ENCODE measurements at regions not wholly inside any gene's neighbourhood (a gene's known extent, or its start where the extent isn't known, plus 50 kb on each side); places are given as distances from the start of the nearest gene placed in this dataset.

DNA sequence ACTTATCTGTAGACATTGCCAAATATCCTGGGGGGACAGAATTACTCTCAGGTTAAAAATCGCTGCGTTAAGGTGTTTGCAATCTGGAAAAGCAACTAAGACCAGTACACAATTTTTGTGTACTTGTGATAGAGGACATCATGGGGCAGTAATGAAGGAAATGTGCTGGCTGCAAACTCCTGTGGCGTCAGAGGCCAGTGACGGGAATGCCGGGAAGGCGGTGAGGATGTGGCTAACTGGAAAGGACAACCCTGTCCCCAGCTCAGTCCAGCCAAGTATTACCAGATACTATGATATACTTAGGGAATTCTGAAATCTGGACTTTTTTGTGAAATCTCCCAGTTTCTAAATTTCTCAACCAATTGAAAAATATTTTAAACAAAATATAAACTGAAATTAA, 103.1 kb upstream of the NANOS1 start:
- TF ChIP-seq, protein P1, sequence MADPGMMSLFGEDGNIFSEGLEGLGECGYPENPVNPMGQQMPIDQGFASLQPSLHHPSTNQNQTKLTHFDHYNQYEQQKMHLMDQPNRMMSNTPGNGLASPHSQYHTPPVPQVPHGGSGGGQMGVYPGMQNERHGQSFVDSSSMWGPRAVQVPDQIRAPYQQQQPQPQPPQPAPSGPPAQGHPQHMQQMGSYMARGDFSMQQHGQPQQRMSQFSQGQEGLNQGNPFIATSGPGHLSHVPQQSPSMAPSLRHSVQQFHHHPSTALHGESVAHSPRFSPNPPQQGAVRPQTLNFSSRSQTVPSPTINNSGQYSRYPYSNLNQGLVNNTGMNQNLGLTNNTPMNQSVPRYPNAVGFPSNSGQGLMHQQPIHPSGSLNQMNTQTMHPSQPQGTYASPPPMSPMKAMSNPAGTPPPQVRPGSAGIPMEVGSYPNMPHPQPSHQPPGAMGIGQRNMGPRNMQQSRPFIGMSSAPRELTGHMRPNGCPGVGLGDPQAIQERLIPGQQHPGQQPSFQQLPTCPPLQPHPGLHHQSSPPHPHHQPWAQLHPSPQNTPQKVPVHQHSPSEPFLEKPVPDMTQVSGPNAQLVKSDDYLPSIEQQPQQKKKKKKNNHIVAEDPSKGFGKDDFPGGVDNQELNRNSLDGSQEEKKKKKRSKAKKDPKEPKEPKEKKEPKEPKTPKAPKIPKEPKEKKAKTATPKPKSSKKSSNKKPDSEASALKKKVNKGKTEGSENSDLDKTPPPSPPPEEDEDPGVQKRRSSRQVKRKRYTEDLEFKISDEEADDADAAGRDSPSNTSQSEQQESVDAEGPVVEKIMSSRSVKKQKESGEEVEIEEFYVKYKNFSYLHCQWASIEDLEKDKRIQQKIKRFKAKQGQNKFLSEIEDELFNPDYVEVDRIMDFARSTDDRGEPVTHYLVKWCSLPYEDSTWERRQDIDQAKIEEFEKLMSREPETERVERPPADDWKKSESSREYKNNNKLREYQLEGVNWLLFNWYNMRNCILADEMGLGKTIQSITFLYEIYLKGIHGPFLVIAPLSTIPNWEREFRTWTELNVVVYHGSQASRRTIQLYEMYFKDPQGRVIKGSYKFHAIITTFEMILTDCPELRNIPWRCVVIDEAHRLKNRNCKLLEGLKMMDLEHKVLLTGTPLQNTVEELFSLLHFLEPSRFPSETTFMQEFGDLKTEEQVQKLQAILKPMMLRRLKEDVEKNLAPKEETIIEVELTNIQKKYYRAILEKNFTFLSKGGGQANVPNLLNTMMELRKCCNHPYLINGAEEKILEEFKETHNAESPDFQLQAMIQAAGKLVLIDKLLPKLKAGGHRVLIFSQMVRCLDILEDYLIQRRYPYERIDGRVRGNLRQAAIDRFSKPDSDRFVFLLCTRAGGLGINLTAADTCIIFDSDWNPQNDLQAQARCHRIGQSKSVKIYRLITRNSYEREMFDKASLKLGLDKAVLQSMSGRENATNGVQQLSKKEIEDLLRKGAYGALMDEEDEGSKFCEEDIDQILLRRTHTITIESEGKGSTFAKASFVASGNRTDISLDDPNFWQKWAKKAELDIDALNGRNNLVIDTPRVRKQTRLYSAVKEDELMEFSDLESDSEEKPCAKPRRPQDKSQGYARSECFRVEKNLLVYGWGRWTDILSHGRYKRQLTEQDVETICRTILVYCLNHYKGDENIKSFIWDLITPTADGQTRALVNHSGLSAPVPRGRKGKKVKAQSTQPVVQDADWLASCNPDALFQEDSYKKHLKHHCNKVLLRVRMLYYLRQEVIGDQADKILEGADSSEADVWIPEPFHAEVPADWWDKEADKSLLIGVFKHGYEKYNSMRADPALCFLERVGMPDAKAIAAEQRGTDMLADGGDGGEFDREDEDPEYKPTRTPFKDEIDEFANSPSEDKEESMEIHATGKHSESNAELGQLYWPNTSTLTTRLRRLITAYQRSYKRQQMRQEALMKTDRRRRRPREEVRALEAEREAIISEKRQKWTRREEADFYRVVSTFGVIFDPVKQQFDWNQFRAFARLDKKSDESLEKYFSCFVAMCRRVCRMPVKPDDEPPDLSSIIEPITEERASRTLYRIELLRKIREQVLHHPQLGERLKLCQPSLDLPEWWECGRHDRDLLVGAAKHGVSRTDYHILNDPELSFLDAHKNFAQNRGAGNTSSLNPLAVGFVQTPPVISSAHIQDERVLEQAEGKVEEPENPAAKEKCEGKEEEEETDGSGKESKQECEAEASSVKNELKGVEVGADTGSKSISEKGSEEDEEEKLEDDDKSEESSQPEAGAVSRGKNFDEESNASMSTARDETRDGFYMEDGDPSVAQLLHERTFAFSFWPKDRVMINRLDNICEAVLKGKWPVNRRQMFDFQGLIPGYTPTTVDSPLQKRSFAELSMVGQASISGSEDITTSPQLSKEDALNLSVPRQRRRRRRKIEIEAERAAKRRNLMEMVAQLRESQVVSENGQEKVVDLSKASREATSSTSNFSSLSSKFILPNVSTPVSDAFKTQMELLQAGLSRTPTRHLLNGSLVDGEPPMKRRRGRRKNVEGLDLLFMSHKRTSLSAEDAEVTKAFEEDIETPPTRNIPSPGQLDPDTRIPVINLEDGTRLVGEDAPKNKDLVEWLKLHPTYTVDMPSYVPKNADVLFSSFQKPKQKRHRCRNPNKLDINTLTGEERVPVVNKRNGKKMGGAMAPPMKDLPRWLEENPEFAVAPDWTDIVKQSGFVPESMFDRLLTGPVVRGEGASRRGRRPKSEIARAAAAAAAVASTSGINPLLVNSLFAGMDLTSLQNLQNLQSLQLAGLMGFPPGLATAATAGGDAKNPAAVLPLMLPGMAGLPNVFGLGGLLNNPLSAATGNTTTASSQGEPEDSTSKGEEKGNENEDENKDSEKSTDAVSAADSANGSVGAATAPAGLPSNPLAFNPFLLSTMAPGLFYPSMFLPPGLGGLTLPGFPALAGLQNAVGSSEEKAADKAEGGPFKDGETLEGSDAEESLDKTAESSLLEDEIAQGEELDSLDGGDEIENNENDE (IDR thresholded peaks at IDR 0.05; ENCODE audit: insufficient replicate concordance, low read length) = no peak
- TF ChIP-seq, protein P2, sequence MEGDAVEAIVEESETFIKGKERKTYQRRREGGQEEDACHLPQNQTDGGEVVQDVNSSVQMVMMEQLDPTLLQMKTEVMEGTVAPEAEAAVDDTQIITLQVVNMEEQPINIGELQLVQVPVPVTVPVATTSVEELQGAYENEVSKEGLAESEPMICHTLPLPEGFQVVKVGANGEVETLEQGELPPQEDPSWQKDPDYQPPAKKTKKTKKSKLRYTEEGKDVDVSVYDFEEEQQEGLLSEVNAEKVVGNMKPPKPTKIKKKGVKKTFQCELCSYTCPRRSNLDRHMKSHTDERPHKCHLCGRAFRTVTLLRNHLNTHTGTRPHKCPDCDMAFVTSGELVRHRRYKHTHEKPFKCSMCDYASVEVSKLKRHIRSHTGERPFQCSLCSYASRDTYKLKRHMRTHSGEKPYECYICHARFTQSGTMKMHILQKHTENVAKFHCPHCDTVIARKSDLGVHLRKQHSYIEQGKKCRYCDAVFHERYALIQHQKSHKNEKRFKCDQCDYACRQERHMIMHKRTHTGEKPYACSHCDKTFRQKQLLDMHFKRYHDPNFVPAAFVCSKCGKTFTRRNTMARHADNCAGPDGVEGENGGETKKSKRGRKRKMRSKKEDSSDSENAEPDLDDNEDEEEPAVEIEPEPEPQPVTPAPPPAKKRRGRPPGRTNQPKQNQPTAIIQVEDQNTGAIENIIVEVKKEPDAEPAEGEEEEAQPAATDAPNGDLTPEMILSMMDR (IDR thresholded peaks at IDR 0.05; ENCODE audit: control extremely low read depth in 1 of 3, insufficient read depth in 1 of 3, low read depth in 1 of 3, low read length in 3 of 3) = no peak
- TF ChIP-seq KDM4A (IDR thresholded peaks at IDR 0.05; ENCODE audit: low read depth, low read length, severe bottlenecking) = no peak

All from H1 (cell line).